ENCODE measurements at regions not wholly inside any gene's neighbourhood (a gene's known extent, or its start where the extent isn't known, plus 50 kb on each side); places are given as distances from the start of the nearest gene placed in this dataset.

- no peak for DNase-seq (ENCODE audit: low read depth, low spot score)
- no peak overlapping the region for H3K4me3 ChIP-seq (ENCODE audit: low read depth, low read length)
- no peak for TF ChIP-seq CTCF (IDR thresholded peaks at IDR 0.05; ENCODE audit: insufficient read depth, low read length, missing control alignments)
- ChIA-PET POLR2A (no interaction called here), CTCF (no interaction called here)
Measured at GRCh38 chr2:77818186-77818585, 296.0 kb upstream of the LRRTM4 start.

GRCh38 chr2:77823028-77823427 lies 300.9 kb upstream of the LRRTM4 start:
- H3K4me3 ChIP-seq (ENCODE audit: low read depth, low read length), result no peak overlapping the region
- no peak for DNase-seq (ENCODE audit: low read depth, low spot score)
- no peak for TF ChIP-seq CTCF (IDR thresholded peaks at IDR 0.05; ENCODE audit: insufficient read depth, low read length, missing control alignments)
- CTCF ChIA-PET, result no interaction called here
- POLR2A ChIA-PET, result no interaction called here

- no peak for TF ChIP-seq CTCF (IDR thresholded peaks at IDR 0.05; ENCODE audit: insufficient read depth, low read length, missing control alignments)
- ChIA-PET POLR2A (no interaction called here), CTCF (no interaction called here)
- H3K4me3 ChIP-seq (ENCODE audit: low read depth, low read length), result no peak overlapping the region
- DNase-seq (ENCODE audit: low read depth, low spot score), result no peak
Measured at GRCh38 chr2:77831060-77831459, 308.9 kb upstream of the LRRTM4 start.

GRCh38 chr2:77831471-77831870 lies 309.3 kb upstream of the LRRTM4 start:
- TF ChIP-seq CTCF (IDR thresholded peaks at IDR 0.05; ENCODE audit: insufficient read depth, low read length, missing control alignments), result no peak
- ChIA-PET CTCF (no interaction called here), POLR2A (no interaction called here)
- no peak overlapping the region for H3K4me3 ChIP-seq (ENCODE audit: low read depth, low read length)
- DNase-seq (ENCODE audit: low read depth, low spot score), result no peak

GRCh38 chr2:77831898-77832297 lies 309.7 kb upstream of the LRRTM4 start:
- DNase-seq (ENCODE audit: low read depth, low spot score), result no peak

GRCh38 chr2:77834360-77835002 lies 312.3 kb upstream of the LRRTM4 start:
- CTCF ChIA-PET, result no interaction called here
- TF ChIP-seq CTCF (IDR thresholded peaks at IDR 0.05; ENCODE audit: insufficient read depth, low read length, missing control alignments), result no peak
- no peak for DNase-seq (ENCODE audit: low read depth, low spot score)
- H3K4me3 ChIP-seq (ENCODE audit: low read depth, low read length), result no peak overlapping the region
- POLR2A ChIA-PET, result no interaction called here

More at GRCh38 chr2:77831898-77832297, 309.7 kb upstream of the LRRTM4 start:
- ChIA-PET CTCF (no interaction called here), POLR2A (no interaction called here)
- no peak overlapping the region for H3K4me3 ChIP-seq (ENCODE audit: low read depth, low read length)
- no peak for TF ChIP-seq CTCF (IDR thresholded peaks at IDR 0.05; ENCODE audit: insufficient read depth, low read length, missing control alignments)
